ENCODE measurements at regions not wholly inside any gene's neighbourhood (a gene's known extent, or its start where the extent isn't known, plus 50 kb on each side); places are given as distances from the start of the nearest gene placed in this dataset.

DNA sequence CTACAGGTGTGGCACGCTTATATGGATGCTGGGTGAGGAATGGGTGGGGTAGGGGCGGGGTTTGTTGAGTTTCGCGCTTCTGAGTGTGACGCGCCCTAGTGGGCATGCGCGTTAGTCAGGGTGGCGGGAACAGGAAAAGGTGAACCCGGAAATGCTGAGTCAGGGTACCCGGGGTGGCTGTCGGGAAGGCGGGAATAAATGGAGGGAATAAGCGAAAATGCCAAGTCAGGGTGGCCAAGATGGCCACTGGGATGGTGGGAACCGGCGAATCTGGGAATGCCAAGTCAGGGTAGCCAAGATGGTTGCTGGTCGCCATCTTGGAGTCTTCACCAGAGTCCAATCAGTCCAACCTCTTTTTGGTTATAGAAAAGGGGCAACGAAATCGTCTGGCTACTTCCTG, 585.0 kb downstream of the SUCLG1 start:
- DNase-seq (ENCODE audit: low spot score in 2 of 2), result no peak
- TF ChIP-seq POLR2A (IDR thresholded peaks at IDR 0.05) (no peak), POLR2AphosphoS5 (IDR thresholded peaks at IDR 0.05) (no peak)
- TF ChIP-seq, protein P1, sequence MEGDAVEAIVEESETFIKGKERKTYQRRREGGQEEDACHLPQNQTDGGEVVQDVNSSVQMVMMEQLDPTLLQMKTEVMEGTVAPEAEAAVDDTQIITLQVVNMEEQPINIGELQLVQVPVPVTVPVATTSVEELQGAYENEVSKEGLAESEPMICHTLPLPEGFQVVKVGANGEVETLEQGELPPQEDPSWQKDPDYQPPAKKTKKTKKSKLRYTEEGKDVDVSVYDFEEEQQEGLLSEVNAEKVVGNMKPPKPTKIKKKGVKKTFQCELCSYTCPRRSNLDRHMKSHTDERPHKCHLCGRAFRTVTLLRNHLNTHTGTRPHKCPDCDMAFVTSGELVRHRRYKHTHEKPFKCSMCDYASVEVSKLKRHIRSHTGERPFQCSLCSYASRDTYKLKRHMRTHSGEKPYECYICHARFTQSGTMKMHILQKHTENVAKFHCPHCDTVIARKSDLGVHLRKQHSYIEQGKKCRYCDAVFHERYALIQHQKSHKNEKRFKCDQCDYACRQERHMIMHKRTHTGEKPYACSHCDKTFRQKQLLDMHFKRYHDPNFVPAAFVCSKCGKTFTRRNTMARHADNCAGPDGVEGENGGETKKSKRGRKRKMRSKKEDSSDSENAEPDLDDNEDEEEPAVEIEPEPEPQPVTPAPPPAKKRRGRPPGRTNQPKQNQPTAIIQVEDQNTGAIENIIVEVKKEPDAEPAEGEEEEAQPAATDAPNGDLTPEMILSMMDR (IDR thresholded peaks at IDR 0.05), result no peak
- Histone ChIP-seq H3K36me3 (no peaks in the 10 kb centered on the region), H3K27ac (no peak overlapping the region), H3K4me3 (no peak overlapping the region), H3K4me1 (no peaks in the 10 kb centered on the region), H3K27me3 (no peaks in the 10 kb centered on the region), H3K9me3 (peaks cover 2 to 16% of the 10 kb centered on the region in 2 donors)
- intact Hi-C loops (cut with DNase I; ENCODE audit: low total_unique reads), result no loop called here

DNA sequence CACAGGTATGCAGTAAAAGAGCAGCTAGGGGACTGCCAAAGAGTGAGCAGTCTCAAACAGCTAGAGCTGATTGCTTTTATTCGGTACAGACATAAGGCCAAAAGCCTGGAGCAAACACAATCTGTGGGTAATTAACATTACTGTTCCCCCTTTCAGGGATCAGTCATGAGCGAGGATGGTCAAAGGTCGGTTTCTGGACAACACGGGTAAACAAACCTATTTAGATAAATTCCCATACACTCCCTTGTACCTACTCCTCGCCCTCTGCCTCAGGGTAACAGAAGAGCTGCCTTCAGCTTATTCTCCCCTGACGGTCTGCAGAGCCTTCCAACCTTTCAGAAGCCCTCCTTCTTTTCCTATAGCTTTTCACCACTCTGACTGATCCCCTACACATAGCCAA, 586.0 kb downstream of the SUCLG1 start:
- Histone ChIP-seq H3K9me3 (peaks cover 0 to 11% of the 10 kb centered on the region in 2 donors), H3K4me1 (no peaks in the 10 kb centered on the region), H3K4me3 (no peak overlapping the region), H3K27me3 (no peaks in the 10 kb centered on the region), H3K36me3 (no peaks in the 10 kb centered on the region), H3K27ac (no peak overlapping the region)
- DNase-seq (ENCODE audit: low spot score in 2 of 2), result no peak
- intact Hi-C loops (cut with DNase I; ENCODE audit: low total_unique reads), result no loop called here
- TF ChIP-seq POLR2A (IDR thresholded peaks at IDR 0.05), result no peak
- no peak for TF ChIP-seq POLR2AphosphoS5 (IDR thresholded peaks at IDR 0.05)
- TF ChIP-seq, protein P1 (IDR thresholded peaks at IDR 0.05), result no peak

DNA sequence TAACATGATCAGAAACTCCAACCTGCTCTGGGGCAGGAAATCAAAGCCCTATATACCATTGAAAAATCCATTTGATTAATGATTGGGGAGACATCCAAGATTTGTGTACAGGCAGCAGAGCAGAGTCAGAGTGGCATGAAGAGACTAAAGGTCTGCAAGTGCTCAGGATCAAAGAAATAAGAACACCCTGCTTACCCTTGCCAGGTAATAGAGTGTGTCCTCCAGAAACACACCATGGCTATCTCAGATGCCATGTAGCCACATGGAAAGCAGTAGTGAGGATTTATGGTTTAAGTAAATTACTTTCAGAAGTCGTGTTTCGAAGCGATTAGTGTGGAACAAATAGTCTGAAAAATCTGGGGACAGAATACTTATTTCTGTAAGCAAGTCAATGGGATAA, 592.9 kb downstream of the SUCLG1 start:
- no peaks in the 10 kb centered on the region for H3K9me3 ChIP-seq
- intact Hi-C loops (cut with DNase I; ENCODE audit: low total_unique reads), result no loop called here
- no peak overlapping the region for H3K4me3 ChIP-seq
- H3K27ac ChIP-seq, result no peak overlapping the region
- no peak for DNase-seq (ENCODE audit: low spot score in 2 of 2)
- no peaks in the 10 kb centered on the region for H3K27me3 ChIP-seq
- no peaks in the 10 kb centered on the region for H3K36me3 ChIP-seq
- no peaks in the 10 kb centered on the region for H3K4me1 ChIP-seq
- TF ChIP-seq, protein P1 (IDR thresholded peaks at IDR 0.05), result no peak
- TF ChIP-seq POLR2AphosphoS5 (IDR thresholded peaks at IDR 0.05), result no peak
- TF ChIP-seq POLR2A (IDR thresholded peaks at IDR 0.05), result no peak

DNA sequence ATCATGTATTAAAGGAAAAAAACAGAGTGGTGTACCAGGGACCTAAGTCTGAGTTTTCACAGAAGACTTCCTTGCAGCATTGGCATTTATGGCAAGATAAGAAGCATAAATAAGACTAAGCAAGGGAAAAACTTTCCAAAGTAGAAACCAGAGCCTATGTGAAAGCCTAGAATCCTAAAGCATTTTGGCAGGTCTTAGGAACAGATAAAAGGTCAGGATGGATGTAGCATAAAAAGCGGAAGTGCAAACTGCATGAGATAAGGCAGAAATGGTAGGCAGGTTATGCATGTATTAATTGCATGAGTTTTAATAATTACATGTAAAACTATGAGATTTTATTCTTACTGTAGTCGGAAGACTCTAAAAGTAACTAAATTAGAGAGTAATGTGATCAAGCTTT, 596.5 kb downstream of the SUCLG1 start:
- DNase-seq (ENCODE audit: low spot score in 2 of 2), result no peak
- Histone ChIP-seq H3K9me3 (no peaks in the 10 kb centered on the region), H3K36me3 (no peaks in the 10 kb centered on the region), H3K27ac (no peak overlapping the region), H3K4me1 (no peaks in the 10 kb centered on the region), H3K4me3 (no peak overlapping the region), H3K27me3 (no peaks in the 10 kb centered on the region)
- TF ChIP-seq POLR2A (IDR thresholded peaks at IDR 0.05) (no peak), POLR2AphosphoS5 (IDR thresholded peaks at IDR 0.05) (no peak)
- TF ChIP-seq, protein P1 (IDR thresholded peaks at IDR 0.05), result no peak
- intact Hi-C loops (cut with DNase I; ENCODE audit: low total_unique reads), result no loop called here

DNA sequence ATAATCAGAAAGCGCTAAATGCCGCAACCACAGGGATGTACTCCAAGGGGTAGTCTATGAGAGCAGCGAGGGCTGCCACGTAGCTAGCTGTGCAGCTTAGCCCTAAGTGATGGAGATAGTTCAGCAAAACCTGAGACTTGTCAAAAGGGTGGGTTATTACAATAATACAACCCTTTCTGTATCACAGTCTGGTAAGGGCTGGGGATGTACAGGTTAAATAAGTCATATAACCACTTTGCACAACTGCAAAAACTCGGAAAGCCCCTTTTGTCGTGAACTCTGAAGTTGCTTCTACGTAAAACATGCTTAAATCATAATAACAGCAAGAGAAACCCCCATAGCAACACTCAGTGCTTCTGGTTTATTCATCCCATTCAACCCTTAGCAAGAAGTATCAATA, 598.8 kb downstream of the SUCLG1 start:
- Histone ChIP-seq H3K4me3 (no peak overlapping the region), H3K27ac (no peak overlapping the region), H3K27me3 (no peaks in the 10 kb centered on the region), H3K36me3 (no peaks in the 10 kb centered on the region), H3K4me1 (no peaks in the 10 kb centered on the region), H3K9me3 (no peaks in the 10 kb centered on the region)
- intact Hi-C loops (cut with DNase I; ENCODE audit: low total_unique reads), result no loop called here
- no peak for TF ChIP-seq POLR2A (IDR thresholded peaks at IDR 0.05)
- TF ChIP-seq, protein P1 (IDR thresholded peaks at IDR 0.05), result no peak
- no peak for TF ChIP-seq POLR2AphosphoS5 (IDR thresholded peaks at IDR 0.05)
- no peak for DNase-seq (ENCODE audit: low spot score in 2 of 2)

Measured in breast epithelium (tissue), 4 donors.